GM10248 (cell line): ENCODE measurements at regions not wholly inside any gene's neighbourhood (a gene's known extent, or its start where the extent isn't known, plus 50 kb on each side); places are given as distances from the start of the nearest gene placed in this dataset.

Source experiments
- CTCF ChIA-PET: fragments of 300-600 bp; sonication (Branson Sonifier 250); formaldehyde crosslinking; extraction: SDS; loops from one replicate; lab custom pipeline; 2021; ENCODE audit warnings: antibody characterized with exemption; lab: Yijun Ruan, JAX
- POLR2A ChIA-PET: fragments of 350-650 bp; sonication (Branson Sonifier 250); formaldehyde crosslinking; extraction: SDS; loops from one replicate; lab custom pipeline; 2020; ENCODE audit warnings: antibody characterized with exemption; lab: Yijun Ruan, JAX
- DNase-seq: peaks from one replicate; pipeline ENCODE4 v3.0.0; 2012; ENCODE audit errors: extremely low spot score
- CTCF ChIP-seq: IDR thresholded peaks from 2 replicates; pipeline ENCODE4 v1.5.1; 2012; ENCODE audit warnings: mild to moderate bottlenecking, low read depth; ENCODE audit errors: extremely low read depth, missing control alignments, control extremely low read depth

GRCh38 chr17:5672141-5672540 lies 87.8 kb upstream of the NLRP1 start:
- TF ChIP-seq CTCF = no peak
- DNase-seq = no peak
- CTCF ChIA-PET = interaction anchor here (1.1 to 1.4 kb wide), 4 partner anchors 10 to 26 kb away, joined by 3 to 5 read pairs (median 3); no protein-coding TSS in a partner anchor
- POLR2A ChIA-PET = no interaction called here

- peak; percentile 47 for DNase-seq
- CTCF ChIA-PET = interaction anchor here (1.3 to 1.4 kb wide), 2 partner anchors 24 to 26 kb away, joined by 3 read pairs; no protein-coding TSS in a partner anchor
- POLR2A ChIA-PET = no interaction called here
Measured at GRCh38 chr17:5672815-5673430, 88.6 kb upstream of the NLRP1 start.

GRCh38 chr17:5675625-5676421 lies 91.5 kb upstream of the NLRP1 start:
- no peak for DNase-seq
- POLR2A ChIA-PET = no interaction called here
- no peak for TF ChIP-seq CTCF
- CTCF ChIA-PET = interaction anchor here (0.9 to 2.3 kb wide), 5 partner anchors 8 to 30 kb away, joined by 3 to 8 read pairs (median 3); no protein-coding TSS in a partner anchor

More at GRCh38 chr17:5672815-5673430, 88.6 kb upstream of the NLRP1 start:
- TF ChIP-seq CTCF = no peak

DNA sequence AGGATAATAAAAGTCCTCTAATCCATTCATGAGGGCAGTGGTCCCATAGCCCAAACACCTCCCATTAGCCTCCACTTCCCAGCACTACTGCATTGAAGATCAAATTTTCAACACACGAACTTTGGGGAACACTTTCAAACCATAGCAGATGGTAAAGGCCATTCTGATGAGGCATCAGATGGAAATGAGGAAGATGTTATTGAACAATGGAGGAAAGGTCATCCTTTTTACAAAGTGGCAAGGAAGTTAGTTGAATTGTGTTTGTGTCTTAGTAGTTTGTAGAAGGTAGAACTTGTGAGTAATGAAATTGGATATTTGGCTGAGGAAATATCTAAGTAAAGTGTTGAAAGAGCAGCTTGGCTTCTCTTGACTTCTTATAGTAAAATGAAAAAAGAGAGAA lies 93.3 kb upstream of the NLRP1 start:
- ChIA-PET CTCF (no interaction called here), POLR2A (interaction anchor here (0.6 kb wide), 1 partner anchor 791 kb away, joined by 3 read pairs; no protein-coding TSS in a partner anchor)
- TF ChIP-seq CTCF = no peak

GRCh38 chr17:5678171-5678570 lies 93.9 kb upstream of the NLRP1 start:
- TF ChIP-seq CTCF = no peak
- ChIA-PET POLR2A (no interaction called here), CTCF (no interaction called here)
- DNase-seq = no peak

More for the DNA sequence above, 93.3 kb upstream of the NLRP1 start:
- no peak for DNase-seq

GRCh38 chr17:5680766-5681165 lies 96.5 kb upstream of the NLRP1 start:
- ChIA-PET POLR2A (no interaction called here), CTCF (no interaction called here)
- no peak for TF ChIP-seq CTCF
- no peak for DNase-seq
